CD4-positive, CD25-positive, alpha-beta regulatory T cell (primary cell): ENCODE measurements at regions not wholly inside any gene's neighbourhood (a gene's known extent, or its start where the extent isn't known, plus 50 kb on each side); places are given as distances from the start of the nearest gene placed in this dataset.
A peak's percentile ranks its signal among the peaks of the same experiment; 100 is the strongest.

Source experiments
- ATAC-seq, 2 donors: fragments of 150-1000 bp; cut with Tn5 transposase; one replicate each; pipeline ENCODE4 v1.10.0; 2021; ENCODE audit warnings: low read depth in 2 of 2, moderate number of reproducible peaks in 2 of 2, moderate library complexity in 1 of 2
- DNase-seq, 3 donors: peaks; one replicate each; pipeline versions ENCODE4 v3.0.0 to v3.0.0-alpha.2; 2012 to 2022; ENCODE audit warnings: mixed read lengths in 1 of 3
- H3K27ac ChIP-seq: one replicate; pipeline ENCODE4 v1.7.0; 2013; ENCODE audit warnings: mild to moderate bottlenecking, low read length; ENCODE audit not compliant: insufficient read depth, poor library complexity, severe bottlenecking
- H3K27me3 ChIP-seq: one replicate; pipeline ENCODE4 v1.7.0; 2013; ENCODE audit warnings: low read length; ENCODE audit not compliant: control insufficient read depth, insufficient read depth
- H3K36me3 ChIP-seq: one replicate; pipeline ENCODE4 v1.7.0; 2013; ENCODE audit warnings: mild to moderate bottlenecking, low read length, moderate library complexity; ENCODE audit not compliant: control insufficient read depth, insufficient read depth
- H3K4me1 ChIP-seq: 2 replicates; pipeline ENCODE4 v1.7.0; 2013; ENCODE audit warnings: mild to moderate bottlenecking, low read length; ENCODE audit not compliant: insufficient read depth, control insufficient read depth, poor library complexity, severe bottlenecking
- H3K4me3 ChIP-seq: one replicate; pipeline ENCODE4 v1.7.0; 2013; ENCODE audit warnings: low read depth, mild to moderate bottlenecking, low read length, moderate library complexity
- H3K9me3 ChIP-seq, 2 experiments: 1 replicate in 1 of 2; 2 replicates in 1 of 2; pipeline ENCODE4 v1.7.0; 2013; ENCODE audit warnings: low read length in 2 of 2, mild to moderate bottlenecking in 1 of 2, moderate library complexity in 1 of 2; ENCODE audit not compliant: control insufficient read depth in 2 of 2
- H3K27ac Mint-ChIP-seq, 3 donors: one replicate each; pipeline ENCODE4 v1.8.0; 2020 to 2022; ENCODE audit warnings: mild to moderate bottlenecking in 3 of 3, mixed read lengths in 3 of 3, moderate library complexity in 2 of 3
- H3K27me3 Mint-ChIP-seq: one replicate; pipeline ENCODE4 v1.8.0; 2022; ENCODE audit warnings: mild to moderate bottlenecking, mixed read lengths
- H3K36me3 Mint-ChIP-seq: one replicate; pipeline ENCODE4 v1.8.0; 2020; ENCODE audit warnings: mixed read lengths
- H3K4me1 Mint-ChIP-seq, 4 donors: one replicate each; pipeline ENCODE4 v1.8.0; 2020 to 2022; ENCODE audit warnings: mixed read lengths in 4 of 4, mild to moderate bottlenecking in 1 of 4
- H3K4me3 Mint-ChIP-seq, 4 donors: one replicate each; pipeline ENCODE4 v1.8.0; 2020 to 2022; ENCODE audit warnings: mild to moderate bottlenecking in 4 of 4, mixed read lengths in 4 of 4, moderate library complexity in 3 of 4
- H3K9me3 Mint-ChIP-seq, 7 donors: one replicate each; pipeline ENCODE4 v1.8.0; 2020 to 2022; ENCODE audit warnings: mixed read lengths in 7 of 7, mild to moderate bottlenecking in 3 of 7, moderate library complexity in 2 of 7

GRCh38 chr10:89153971-89154370, 53.1 kb downstream of the CH25H start:
- Mint-ChIP-seq H3K27ac (no peak overlapping the region), H3K4me1 (no peaks in the 10 kb centered on the region), H3K36me3 (no peaks in the 10 kb centered on the region), H3K9me3 (peaks cover 0 to 5% (median 0%) of the 10 kb centered on the region in 7 donors), H3K27me3 (peaks cover 22% of the 10 kb centered on the region), H3K4me3 (no peak overlapping the region)
- Histone ChIP-seq H3K27me3 (peaks cover 8% of the 10 kb centered on the region), H3K27ac (no peak overlapping the region), H3K36me3 (no peaks in the 10 kb centered on the region), H3K9me3 (no peaks in the 10 kb centered on the region), H3K4me1 (no peaks in the 10 kb centered on the region), H3K4me3 (no peak overlapping the region)
- no peak for DNase-seq
- no peak for ATAC-seq

GRCh38 chr10:89153116-89153515, 54.0 kb downstream of the CH25H start:
- no peaks in the 10 kb centered on the region for H3K4me1 ChIP-seq
- no peaks in the 10 kb centered on the region for H3K9me3 ChIP-seq
- H3K4me3 ChIP-seq, result no peak overlapping the region
- Mint-ChIP-seq H3K27me3 (peaks cover 22% of the 10 kb centered on the region), H3K9me3 (peaks cover 0 to 5% (median 0%) of the 10 kb centered on the region in 7 donors), H3K4me3 (no peak overlapping the region), H3K4me1 (no peaks in the 10 kb centered on the region), H3K27ac (no peak overlapping the region), H3K36me3 (no peaks in the 10 kb centered on the region)
- no peak for ATAC-seq
- peaks cover 8% of the 10 kb centered on the region for H3K27me3 ChIP-seq
- no peak for DNase-seq
- no peaks in the 10 kb centered on the region for H3K36me3 ChIP-seq
- no peak overlapping the region for H3K27ac ChIP-seq

DNA sequence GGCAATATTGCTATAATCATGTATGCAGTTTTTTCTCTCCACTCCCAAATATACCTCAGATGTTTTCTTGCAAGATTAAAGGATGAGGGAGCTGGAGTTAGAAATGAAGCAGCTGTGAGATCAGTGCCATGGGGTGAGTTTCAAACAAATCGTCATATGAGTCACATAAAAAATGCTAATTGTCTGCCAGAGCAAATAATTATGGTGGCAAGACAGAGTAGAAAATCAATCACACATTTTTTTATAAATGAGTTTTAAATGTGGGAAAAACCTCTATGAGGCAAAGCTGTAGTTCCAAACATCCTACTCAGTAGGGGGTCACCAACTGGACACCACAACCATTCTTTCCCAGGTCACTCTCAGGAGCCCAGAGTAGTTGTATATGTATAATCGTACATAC, 55.3 kb downstream of the CH25H start:
- H3K27me3 ChIP-seq, result peaks cover 8% of the 10 kb centered on the region
- Mint-ChIP-seq H3K4me3 (no peak overlapping the region), H3K36me3 (no peaks in the 10 kb centered on the region), H3K9me3 (peaks cover 0 to 3% (median 0%) of the 10 kb centered on the region in 7 donors), H3K4me1 (no peaks in the 10 kb centered on the region), H3K27me3 (peaks cover 17% of the 10 kb centered on the region), H3K27ac (no peak overlapping the region)
- no peak overlapping the region for H3K27ac ChIP-seq
- no peak for DNase-seq
- no peaks in the 10 kb centered on the region for H3K36me3 ChIP-seq
- no peaks in the 10 kb centered on the region for H3K4me1 ChIP-seq
- ATAC-seq, result no peak
- H3K4me3 ChIP-seq, result no peak overlapping the region
- no peaks in the 10 kb centered on the region for H3K9me3 ChIP-seq

DNA sequence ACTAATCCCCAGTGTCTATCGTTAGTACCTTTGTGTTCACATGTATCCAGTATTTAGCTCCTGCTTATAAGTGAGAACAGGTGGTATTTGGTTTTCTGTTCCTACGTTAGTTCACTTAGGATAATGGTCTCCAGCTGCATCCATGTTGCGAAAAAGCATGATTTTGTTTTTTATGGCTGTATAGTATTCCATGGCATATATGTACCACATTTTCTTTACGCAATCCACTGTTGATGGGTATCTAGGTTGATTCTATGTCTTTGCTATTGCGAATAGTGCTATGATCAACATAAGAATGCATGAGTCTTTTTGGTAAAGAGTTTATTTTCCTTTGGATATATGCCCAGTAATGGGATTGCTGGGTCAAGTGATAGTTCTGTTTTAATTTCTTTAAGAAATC, 59.1 kb downstream of the CH25H start:
- ATAC-seq (no peak), DNase-seq (no peak)
- Mint-ChIP-seq H3K27me3 (peaks cover 10% of the 10 kb centered on the region), H3K9me3 (no peaks in the 10 kb centered on the region), H3K4me3 (no peak overlapping the region), H3K36me3 (no peaks in the 10 kb centered on the region), H3K4me1 (peaks cover 0 to 7% (median 4%) of the 10 kb centered on the region in 4 donors), H3K27ac (no peak overlapping the region)
- Histone ChIP-seq H3K9me3 (no peaks in the 10 kb centered on the region), H3K4me3 (no peak overlapping the region), H3K4me1 (no peaks in the 10 kb centered on the region), H3K27ac (no peak overlapping the region), H3K27me3 (peaks cover 4% of the 10 kb centered on the region), H3K36me3 (no peaks in the 10 kb centered on the region)

GRCh38 chr10:89147256-89147655, 59.9 kb downstream of the CH25H start:
- Mint-ChIP-seq H3K27ac (no peak overlapping the region), H3K27me3 (peaks cover 10% of the 10 kb centered on the region), H3K9me3 (no peaks in the 10 kb centered on the region), H3K4me3 (no peak overlapping the region), H3K4me1 (peaks cover 0 to 7% (median 4%) of the 10 kb centered on the region in 4 donors), H3K36me3 (no peaks in the 10 kb centered on the region)
- Histone ChIP-seq H3K36me3 (no peaks in the 10 kb centered on the region), H3K27ac (no peak overlapping the region), H3K4me3 (no peak overlapping the region), H3K9me3 (no peaks in the 10 kb centered on the region), H3K4me1 (no peaks in the 10 kb centered on the region), H3K27me3 (peaks cover 1% of the 10 kb centered on the region)
- ATAC-seq (no peak), DNase-seq (no peak)

- Mint-ChIP-seq H3K4me1 (peaks cover 0 to 7% (median 4%) of the 10 kb centered on the region in 4 donors), H3K27ac (no peak overlapping the region), H3K9me3 (no peaks in the 10 kb centered on the region), H3K36me3 (no peaks in the 10 kb centered on the region), H3K4me3 (no peak overlapping the region), H3K27me3 (peaks cover 7% of the 10 kb centered on the region)
- Histone ChIP-seq H3K27ac (no peak overlapping the region), H3K4me3 (no peak overlapping the region), H3K4me1 (no peaks in the 10 kb centered on the region), H3K27me3 (no peaks in the 10 kb centered on the region), H3K36me3 (no peaks in the 10 kb centered on the region), H3K9me3 (no peaks in the 10 kb centered on the region)
- ATAC-seq (no peak), DNase-seq (peak in 1 of 3 donors; percentile 9)
Measured at GRCh38 chr10:89144836-89145235, 62.3 kb downstream of the CH25H start.

DNA sequence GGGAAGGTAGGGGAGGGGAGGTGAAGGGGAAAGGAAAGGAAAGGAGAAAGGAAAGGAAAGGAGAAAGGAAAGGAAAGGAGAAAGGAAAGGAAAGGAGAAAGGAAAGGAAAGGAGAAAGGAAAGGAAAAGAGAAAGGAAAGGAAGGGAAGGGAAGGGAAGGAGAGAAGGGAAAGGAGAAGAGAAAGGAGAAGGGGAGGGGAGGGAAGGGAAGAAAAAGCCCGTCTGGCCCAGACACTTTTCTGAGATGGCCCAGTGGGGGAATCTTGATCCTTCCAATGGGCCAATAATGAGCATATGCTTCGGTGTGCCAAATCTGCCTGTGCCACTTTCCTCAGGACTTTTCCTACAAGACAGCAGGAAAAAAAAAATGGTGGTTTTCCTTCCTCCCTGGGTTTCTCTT, 64.5 kb downstream of the CH25H start:
- no peak for ATAC-seq
- Histone ChIP-seq H3K9me3 (no peaks in the 10 kb centered on the region), H3K27ac (no peak overlapping the region), H3K27me3 (no peaks in the 10 kb centered on the region), H3K36me3 (no peaks in the 10 kb centered on the region), H3K4me3 (no peak overlapping the region), H3K4me1 (no peaks in the 10 kb centered on the region)
- H3K27ac Mint-ChIP-seq, result no peak overlapping the region
- H3K4me1 Mint-ChIP-seq, result peaks cover 0 to 7% (median 4%) of the 10 kb centered on the region in 4 donors
- peaks cover 0 to 3% (median 0%) of the 10 kb centered on the region in 7 donors for H3K9me3 Mint-ChIP-seq
- H3K27me3 Mint-ChIP-seq, result peaks cover 12% of the 10 kb centered on the region
- no peak for DNase-seq
- H3K36me3 Mint-ChIP-seq, result no peaks in the 10 kb centered on the region
- H3K4me3 Mint-ChIP-seq, result no peak overlapping the region

DNA sequence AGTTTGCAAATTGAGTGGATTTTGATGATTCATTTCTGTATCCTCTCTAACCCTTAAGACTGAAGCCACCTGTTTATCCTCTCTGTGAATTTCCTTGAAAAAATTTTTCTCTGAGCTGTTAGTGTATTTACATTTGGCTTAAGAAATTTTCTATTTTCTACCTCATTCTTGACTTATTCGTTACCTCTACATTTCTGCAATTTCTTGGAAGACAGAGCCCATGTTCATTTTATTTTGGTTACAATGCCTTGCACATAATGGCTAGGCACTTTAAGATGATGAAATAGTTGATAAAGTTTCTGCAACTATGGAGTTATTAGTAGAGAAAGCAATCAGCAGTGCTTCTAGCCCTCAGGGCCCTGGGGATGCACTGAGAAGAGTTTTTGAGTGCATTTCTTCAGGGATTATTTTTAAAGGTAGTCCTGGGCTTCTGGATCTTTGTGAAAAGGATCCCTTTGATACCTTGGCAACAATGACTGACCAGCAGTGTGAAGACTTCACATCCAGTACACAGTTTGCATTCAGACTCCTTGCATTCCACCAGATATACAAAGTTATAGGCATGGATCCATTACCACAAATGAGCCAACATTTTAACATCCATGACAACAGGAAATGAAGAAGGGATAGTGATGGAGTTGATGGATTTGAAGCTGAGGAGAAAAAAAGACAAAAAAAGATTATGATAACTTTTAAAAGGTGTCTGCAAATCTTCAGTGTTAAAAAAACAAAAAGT, 68.2 kb downstream of the CH25H start:
- H3K4me1 Mint-ChIP-seq, result peaks cover 0 to 3% (median 0%) of the 10 kb centered on the region in 4 donors
- Histone ChIP-seq H3K4me3 (no peak overlapping the region), H3K27ac (no peak overlapping the region), H3K4me1 (no peaks in the 10 kb centered on the region), H3K36me3 (no peaks in the 10 kb centered on the region), H3K27me3 (peaks cover 5% of the 10 kb centered on the region), H3K9me3 (no peaks in the 10 kb centered on the region)
- DNase-seq (peak in 1 of 3 donors; percentile 11), ATAC-seq (no peak)
- H3K27me3 Mint-ChIP-seq, result peaks cover 30% of the 10 kb centered on the region
- H3K27ac Mint-ChIP-seq, result no peak overlapping the region
- no peak overlapping the region for H3K4me3 Mint-ChIP-seq
- no peaks in the 10 kb centered on the region for H3K36me3 Mint-ChIP-seq
- peaks cover 0 to 3% (median 0%) of the 10 kb centered on the region in 7 donors for H3K9me3 Mint-ChIP-seq
